Panc1 (cell line): ENCODE measurements at regions not wholly inside any gene's neighbourhood (a gene's known extent, or its start where the extent isn't known, plus 50 kb on each side); places are given as distances from the start of the nearest gene placed in this dataset.

Source experiments
- ATAC-seq: fragments of 200-7000 bp; cut with Tn5 transposase; 2 replicates; pipeline ENCODE4 v1.9.1; 2020; ENCODE audit warnings: mild to moderate bottlenecking, moderate library complexity
- BruUV-seq: library from RNA; stranded (reverse); fragments of 400-500 nt; replicated peaks from 2 replicates; lab custom pipeline; 2021; lab: Mats Ljungman, UMichigan
- CTCF ChIA-PET: fragments of 300-600 bp; sonication (Branson Sonifier 250); formaldehyde crosslinking; loops from one replicate; lab custom pipeline; 2022; ENCODE audit warnings: antibody characterized with exemption; lab: Charles Lee
- POLR2A ChIA-PET: fragments of 300-600 bp; sonication (Branson Sonifier 250); formaldehyde crosslinking; loops from one replicate; lab custom pipeline; 2022; ENCODE audit warnings: antibody characterized with exemption; lab: Charles Lee
- DNase-seq: peaks from one replicate; pipeline ENCODE4 v3.0.0-alpha.2; 2010; ENCODE audit warnings: low read depth, low spot score
- H3K27ac ChIP-seq: 2 replicates; pipeline ENCODE4 v1.5.1; 2011; ENCODE audit warnings: mild to moderate bottlenecking, low read length, inconsistent platforms
- H3K27me3 ChIP-seq: fragments of 200-500 bp; sonication (Bioruptor generic); 2 replicates; pipeline ENCODE4 v1.6.0; 2014; ENCODE audit warnings: low read length, inconsistent platforms; ENCODE audit not compliant: control insufficient read depth, insufficient read depth
- H3K36me3 ChIP-seq: fragments of 200-500 bp; sonication (Bioruptor generic); 2 replicates; pipeline ENCODE4 v1.5.1; 2014; ENCODE audit warnings: inconsistent platforms, mild to moderate bottlenecking, low read length, moderate library complexity; ENCODE audit not compliant: control insufficient read depth, insufficient read depth
- H3K4me1 ChIP-seq: 2 replicates; pipeline ENCODE4 v1.5.1; 2011; ENCODE audit warnings: inconsistent platforms, mild to moderate bottlenecking, low read length, moderate library complexity; ENCODE audit not compliant: control insufficient read depth, insufficient read depth
- H3K4me3 ChIP-seq, 2 experiments: 2 replicates each; pipeline ENCODE4 v1.5.1; 2011 to 2012; ENCODE audit warnings: low read depth in 2 of 2, low read length in 2 of 2, mild to moderate bottlenecking in 2 of 2, inconsistent platforms in 1 of 2, moderate library complexity in 1 of 2
- H3K9me3 ChIP-seq: fragments of 200-500 bp; sonication (Bioruptor generic); 2 replicates; pipeline ENCODE4 v1.5.1; 2014; ENCODE audit warnings: low read depth, mild to moderate bottlenecking, inconsistent platforms, low read length, moderate library complexity; ENCODE audit not compliant: control insufficient read depth, insufficient read depth
- CTCF ChIP-seq: fragments of 450-650 bp; IDR thresholded peaks from 2 replicates; pipeline ENCODE4 v1.5.1; 2017; ENCODE audit warnings: mild to moderate bottlenecking
- POLR2AphosphoS5 ChIP-seq: IDR thresholded peaks from 2 replicates; pipeline ENCODE4 v1.6.1; 2012; ENCODE audit warnings: mild to moderate bottlenecking, low read depth, low read length, moderate library complexity
- REST ChIP-seq, 2 experiments: IDR thresholded peaks; 2 replicates each; pipeline ENCODE4 v1.6.1; 2011 to 2012; ENCODE audit warnings: low read depth in 2 of 2, control low read depth in 1 of 2, low read length in 1 of 2, mild to moderate bottlenecking in 1 of 2, moderate library complexity in 1 of 2; ENCODE audit not compliant: insufficient read depth in 1 of 2
- SIN3A ChIP-seq: IDR thresholded peaks from 2 replicates; pipeline ENCODE4 v1.6.1; 2012; ENCODE audit warnings: low read depth, mild to moderate bottlenecking, low read length, moderate library complexity, borderline replicate concordance; ENCODE audit not compliant: insufficient read depth
- TCF7L2 ChIP-seq: IDR thresholded peaks from 2 replicates; pipeline ENCODE4 v1.6.1; 2011; ENCODE audit warnings: mild to moderate bottlenecking, low read depth, low read length, inconsistent platforms
- in situ Hi-C: cut with HindIII; loops from 2 replicates; pipeline ENCODE4 v1.10.0; 2016; ENCODE audit warnings: low sequenced_read_pairs, low pct_unique_long_range_greater_than_20kb
- intact Hi-C: fragments of 100-400 bp; cut with micrococcal nuclease; formaldehyde crosslinking; loops from one replicate; pipeline ENCODE4 v1.10.0; 2022; ENCODE audit not compliant: unreplicated experiment

- no TSS peak for BruUV-seq
- no peak overlapping the region for H3K4me3 ChIP-seq
- POLR2A ChIA-PET: no interaction called here
- CTCF ChIA-PET: no interaction called here
- no peak for ATAC-seq
- TF ChIP-seq REST (IDR thresholded peaks at IDR 0.05; ENCODE audit: insufficient read depth in 1 of 2, low read depth in 2 of 2, low read length in 1 of 2) (no peak), TCF7L2 (no peak), CTCF (no peak), SIN3A (no peak), POLR2AphosphoS5 (no peak)
- intact Hi-C loops: no loop called here
- no peak overlapping the region for H3K27ac ChIP-seq
- H3K36me3 ChIP-seq: no peaks in the 10 kb centered on the region
- H3K4me1 ChIP-seq: no peaks in the 10 kb centered on the region
- H3K27me3 ChIP-seq: no peaks in the 10 kb centered on the region
- H3K9me3 ChIP-seq: peaks cover 5% of the 10 kb centered on the region; the same call in 1 of the 2 replicates
- no peak for DNase-seq
- in situ Hi-C loops: no loop called here
Measured at GRCh38 chr5:42338136-42338535, 85.1 kb upstream of the GHR start.

- in situ Hi-C loops: no loop called here
- intact Hi-C loops: no loop called here
- BruUV-seq: no TSS peak
- no peak overlapping the region for H3K27ac ChIP-seq
- ChIA-PET CTCF (no interaction called here), POLR2A (no interaction called here)
- no peak for DNase-seq
- no peak for ATAC-seq
- no peaks in the 10 kb centered on the region for H3K27me3 ChIP-seq
- H3K36me3 ChIP-seq: no peaks in the 10 kb centered on the region
- H3K9me3 ChIP-seq: 0 out of 2 replicates have a peak, but pooled peaks cover 4% of the 10 kb centered on the region
- H3K4me3 ChIP-seq: no peak overlapping the region
- no peak for TF ChIP-seq SIN3A
- no peak for TF ChIP-seq CTCF
- no peak for TF ChIP-seq TCF7L2
- no peak for TF ChIP-seq POLR2AphosphoS5
- no peak for TF ChIP-seq REST (IDR thresholded peaks at IDR 0.05; ENCODE audit: insufficient read depth in 1 of 2, low read depth in 2 of 2, low read length in 1 of 2)
- no peaks in the 10 kb centered on the region for H3K4me1 ChIP-seq
Measured at GRCh38 chr5:42349163-42349562, 74.1 kb upstream of the GHR start.
